NOMO-1 treated with dmso at 0.1 percent for 144 hours (cell line): ENCODE measurements at regions not wholly inside any gene's neighbourhood (a gene's known extent, or its start where the extent isn't known, plus 50 kb on each side); places are given as distances from the start of the nearest gene placed in this dataset.

Experiments
- DNase-seq: peaks from one replicate; lab custom pipeline; 2025; ENCODE audit not compliant: unreplicated experiment; lab: John Stamatoyannopoulos, UW

- DNase-seq = no peak
Measured at GRCh38 chr3:55183201-55183600, 255.3 kb upstream of the LRTM1 start.

GRCh38 chr3:55180936-55181535 is 253.2 kb upstream of the LRTM1 start:
- no peak for DNase-seq

- DNase-seq = no peak
Measured at GRCh38 chr3:55180161-55180560, 252.3 kb upstream of the LRTM1 start.

GRCh38 chr3:55178336-55178735 is 250.5 kb upstream of the LRTM1 start:
- no peak for DNase-seq

GRCh38 chr3:55177749-55178148 is 249.9 kb upstream of the LRTM1 start:
- no peak for DNase-seq

- DNase-seq = no peak
Measured at GRCh38 chr3:55175423-55175822, 247.6 kb upstream of the LRTM1 start.

- no peak for DNase-seq
Measured at GRCh38 chr3:55174747-55175146, 246.9 kb upstream of the LRTM1 start.

GRCh38 chr3:55173504-55173903 is 245.6 kb upstream of the LRTM1 start:
- no peak for DNase-seq

- DNase-seq = no peak
Measured at GRCh38 chr3:55172913-55173312, 245.1 kb upstream of the LRTM1 start.

- no peak for DNase-seq
Measured at GRCh38 chr3:55170444-55170843, 242.6 kb upstream of the LRTM1 start.

- DNase-seq = no peak
Measured at GRCh38 chr3:55169608-55170072, 241.8 kb upstream of the LRTM1 start.

GRCh38 chr3:55169161-55169560 is 241.3 kb upstream of the LRTM1 start:
- no peak for DNase-seq

GRCh38 chr3:55167586-55168317 is 239.9 kb upstream of the LRTM1 start:
- no peak for DNase-seq

- no peak for DNase-seq
Measured at GRCh38 chr3:55166576-55167555, 239.0 kb upstream of the LRTM1 start.

GRCh38 chr3:55165704-55166405 is 238.0 kb upstream of the LRTM1 start:
- DNase-seq = no peak

GRCh38 chr3:55165278-55165677 is 237.4 kb upstream of the LRTM1 start:
- no peak for DNase-seq

- no peak for DNase-seq
Measured at GRCh38 chr3:55164876-55165275, 237.0 kb upstream of the LRTM1 start.

GRCh38 chr3:55164191-55164590 is 236.3 kb upstream of the LRTM1 start:
- DNase-seq = no peak

GRCh38 chr3:55163421-55163820 is 235.6 kb upstream of the LRTM1 start:
- DNase-seq = no peak

GRCh38 chr3:55162031-55162795 is 234.4 kb upstream of the LRTM1 start:
- no peak for DNase-seq
